RWPE1 (cell line): ENCODE measurements at regions not wholly inside any gene's neighbourhood (a gene's known extent, or its start where the extent isn't known, plus 50 kb on each side); places are given as distances from the start of the nearest gene placed in this dataset.
"Not testable (repeated sequence)": the region's sequence is repeated elsewhere in the genome, so short reads cannot be mapped to it uniquely, and the experiment has no call there.

Source experiments
- CTCF ChIA-PET: fragments of 350-600 bp; sonication (Branson Sonifier 250); formaldehyde crosslinking; extraction: SDS; loops from one replicate; lab custom pipeline; 2021; lab: Yijun Ruan, JAX
- POLR2A ChIA-PET: fragments of 400-600 bp; formaldehyde crosslinking; extraction: SDS; loops from one replicate; lab custom pipeline; 2020; ENCODE audit warnings: antibody characterized with exemption; ENCODE audit not compliant: low non-redundant PET; lab: Yijun Ruan, JAX
- DNase-seq: peaks from one replicate; pipeline ENCODE4 v3.0.0; 2012; ENCODE audit warnings: low spot score
- H3K27ac ChIP-seq: fragments of 450-650 bp; 2 replicates; pipeline ENCODE4 v1.5.1; 2017
- TF ChIP-seq, protein P1 (sequence below): fragments of 450-650 bp; conservative IDR thresholded peaks from 2 replicates; pipeline ENCODE4 v1.5.1; 2017; ENCODE audit warnings: low read depth, mild to moderate bottlenecking

DNA sequence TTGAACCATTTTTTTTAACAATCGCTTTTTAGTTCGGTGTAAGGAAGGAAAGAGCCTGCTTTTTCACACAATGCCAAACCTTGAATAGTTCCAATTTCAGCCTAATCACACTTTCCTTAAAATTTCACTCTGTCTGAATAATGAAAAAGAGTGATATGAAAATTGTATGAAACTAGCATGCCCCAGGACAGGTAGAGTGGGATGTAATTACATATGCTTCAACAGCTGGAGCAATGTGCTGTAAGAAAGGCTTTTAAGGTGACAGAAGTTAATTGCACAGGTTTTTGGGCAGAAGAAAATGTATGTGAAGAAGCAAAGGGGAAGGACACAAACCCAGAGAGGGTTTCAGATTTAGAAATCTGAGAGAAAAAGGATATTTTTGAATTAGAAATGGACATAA is 184.0 kb downstream of the DSC3 start:
- no peak for DNase-seq
- no peak overlapping the region for H3K27ac ChIP-seq
- TF ChIP-seq, protein P1, sequence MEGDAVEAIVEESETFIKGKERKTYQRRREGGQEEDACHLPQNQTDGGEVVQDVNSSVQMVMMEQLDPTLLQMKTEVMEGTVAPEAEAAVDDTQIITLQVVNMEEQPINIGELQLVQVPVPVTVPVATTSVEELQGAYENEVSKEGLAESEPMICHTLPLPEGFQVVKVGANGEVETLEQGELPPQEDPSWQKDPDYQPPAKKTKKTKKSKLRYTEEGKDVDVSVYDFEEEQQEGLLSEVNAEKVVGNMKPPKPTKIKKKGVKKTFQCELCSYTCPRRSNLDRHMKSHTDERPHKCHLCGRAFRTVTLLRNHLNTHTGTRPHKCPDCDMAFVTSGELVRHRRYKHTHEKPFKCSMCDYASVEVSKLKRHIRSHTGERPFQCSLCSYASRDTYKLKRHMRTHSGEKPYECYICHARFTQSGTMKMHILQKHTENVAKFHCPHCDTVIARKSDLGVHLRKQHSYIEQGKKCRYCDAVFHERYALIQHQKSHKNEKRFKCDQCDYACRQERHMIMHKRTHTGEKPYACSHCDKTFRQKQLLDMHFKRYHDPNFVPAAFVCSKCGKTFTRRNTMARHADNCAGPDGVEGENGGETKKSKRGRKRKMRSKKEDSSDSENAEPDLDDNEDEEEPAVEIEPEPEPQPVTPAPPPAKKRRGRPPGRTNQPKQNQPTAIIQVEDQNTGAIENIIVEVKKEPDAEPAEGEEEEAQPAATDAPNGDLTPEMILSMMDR = no peak
- POLR2A ChIA-PET = no interaction called here
- CTCF ChIA-PET = no interaction called here

DNA sequence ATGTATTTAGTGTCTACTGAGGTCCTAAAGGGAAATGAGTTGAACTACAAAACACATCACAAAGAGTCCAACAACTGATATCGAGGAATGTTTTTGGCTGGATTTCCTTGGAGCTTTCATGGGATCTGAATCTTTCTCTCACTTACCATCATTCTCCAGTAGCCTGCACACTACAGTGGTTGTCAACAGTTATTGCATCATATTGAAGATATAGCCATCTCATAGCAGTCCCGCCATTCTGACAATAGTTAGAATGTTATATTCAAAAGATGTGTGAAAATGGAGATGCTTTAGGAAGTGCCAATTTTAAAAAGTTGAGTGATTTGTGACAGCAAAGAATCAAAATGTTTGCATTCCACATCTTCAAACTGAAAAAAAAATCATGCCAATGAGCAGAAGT is 186.8 kb downstream of the DSC3 start:
- CTCF ChIA-PET = no interaction called here
- DNase-seq = no peak
- H3K27ac ChIP-seq = no peak overlapping the region
- TF ChIP-seq, protein P1 = no peak
- POLR2A ChIA-PET = no interaction called here

DNA sequence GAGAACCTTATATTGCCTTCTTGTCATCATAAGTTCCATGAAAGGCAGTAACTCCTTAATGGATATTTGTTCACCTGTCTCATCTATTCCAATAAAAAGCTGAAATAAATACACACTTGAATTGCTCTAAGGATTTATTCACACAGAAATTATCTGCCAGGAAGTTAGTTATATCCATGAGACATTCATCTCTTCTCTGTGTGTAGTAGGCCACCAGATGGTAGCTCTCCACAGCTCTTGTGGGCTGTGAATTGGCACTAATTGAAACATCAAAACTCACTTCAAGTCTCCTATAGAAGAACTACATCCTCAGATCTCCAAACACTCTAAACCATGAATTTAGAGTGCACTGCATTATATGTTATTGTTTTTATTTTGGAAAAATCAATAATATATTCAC is 189.6 kb downstream of the DSC3 start:
- TF ChIP-seq, protein P1 = no peak
- CTCF ChIA-PET = no interaction called here
- no peak for DNase-seq
- H3K27ac ChIP-seq = no peak overlapping the region
- POLR2A ChIA-PET = no interaction called here

DNA sequence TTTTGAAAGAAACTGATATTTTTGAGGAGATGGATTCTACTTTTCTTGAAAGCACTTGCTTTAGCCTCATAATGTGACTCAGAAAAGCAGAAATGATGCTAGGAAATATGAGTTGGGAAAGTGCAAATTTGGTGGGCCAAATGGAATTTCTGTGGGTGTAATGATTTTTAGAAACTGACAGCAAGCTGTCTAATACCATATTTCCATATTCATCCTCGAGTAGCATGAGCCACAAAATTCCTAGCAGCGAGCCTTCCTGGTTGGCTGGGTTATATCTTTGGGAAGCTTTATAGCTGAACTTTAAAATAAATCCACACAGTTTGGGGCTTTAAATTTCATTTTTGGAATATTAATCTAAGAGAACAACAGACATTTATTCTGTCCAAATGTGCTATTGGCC is 190.0 kb downstream of the DSC3 start:
- no peak for DNase-seq
- CTCF ChIA-PET = no interaction called here
- TF ChIP-seq, protein P1 = no peak
- POLR2A ChIA-PET = no interaction called here
- no peak overlapping the region for H3K27ac ChIP-seq

DNA sequence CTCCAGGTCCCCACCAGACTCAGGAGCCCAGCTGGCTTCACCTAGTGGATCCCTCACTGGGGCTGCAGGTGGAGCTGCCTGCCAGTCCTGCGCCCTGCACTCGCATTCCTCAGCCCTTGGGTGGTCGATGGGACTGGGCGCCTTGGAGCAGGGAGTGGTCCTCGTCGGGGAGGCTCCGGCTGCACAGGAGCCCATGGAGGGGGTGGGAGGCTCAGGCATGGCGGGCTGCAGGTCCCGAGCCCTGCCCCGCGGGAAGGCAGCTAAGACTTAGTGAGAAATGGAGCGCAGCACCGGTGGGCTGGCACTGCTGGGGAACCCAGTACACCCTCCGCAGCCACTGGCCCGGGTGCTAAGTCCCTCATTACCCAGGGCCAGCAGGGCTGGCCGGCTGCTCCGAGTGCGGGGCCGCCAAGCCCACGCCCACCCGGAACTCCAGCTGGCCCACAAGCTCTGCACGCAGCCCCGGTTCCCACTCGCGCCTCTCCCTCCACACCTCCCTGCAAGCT is 203.4 kb downstream of the DSC3 start:
- POLR2A ChIA-PET, H3K27ac ChIP-seq, CTCF ChIA-PET, DNase-seq: not testable (repeated sequence)

DNA sequence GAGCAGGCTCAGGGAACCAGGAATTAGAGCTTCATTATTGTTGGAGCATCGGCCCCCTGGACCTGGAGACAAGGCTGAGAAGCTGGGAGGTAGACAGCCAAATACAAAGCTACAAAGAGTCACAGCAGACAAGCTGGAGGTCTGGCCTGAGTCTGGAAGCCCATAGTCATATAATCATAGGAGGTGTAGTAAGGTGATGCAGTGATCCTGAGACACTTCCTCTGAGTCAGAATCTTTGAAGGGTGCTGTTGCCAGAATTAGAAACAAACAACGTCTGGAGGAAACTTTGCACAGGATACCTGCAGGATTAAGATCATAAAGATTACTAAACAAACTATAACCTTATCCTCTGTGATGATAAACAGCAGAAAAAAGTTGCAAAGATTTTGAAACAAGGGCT is 213.8 kb downstream of the DSC3 start:
- TF ChIP-seq, protein P1 = no peak
- ChIA-PET CTCF (interaction anchor here (0.7 kb wide), 1 partner anchor 342 kb away, joined by 3 read pairs; no protein-coding TSS in a partner anchor), POLR2A (no interaction called here)
- DNase-seq = no peak
- H3K27ac ChIP-seq = no peak overlapping the region

DNA sequence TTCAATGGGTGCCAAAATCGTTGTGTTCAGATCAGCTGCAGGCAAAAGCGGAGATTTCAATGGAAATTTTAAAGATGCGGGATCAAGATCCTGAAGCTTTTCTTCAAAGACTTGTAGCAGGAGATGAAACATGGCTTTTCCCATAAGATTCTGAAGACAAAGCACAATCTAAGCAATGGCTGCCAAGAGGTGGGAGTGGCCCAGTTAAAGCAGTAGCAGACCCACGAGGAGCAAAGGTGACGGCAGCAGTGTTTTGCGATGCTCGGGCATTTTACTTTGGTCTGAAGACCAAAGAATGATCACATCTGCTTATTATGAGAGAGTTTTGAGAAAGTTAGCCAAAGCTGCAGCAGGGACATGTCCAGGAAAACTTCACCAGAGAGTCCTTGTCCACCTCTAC is 222.9 kb downstream of the DSC3 start:
- no peak for DNase-seq
- POLR2A ChIA-PET = no interaction called here
- TF ChIP-seq, protein P1 = no peak
- CTCF ChIA-PET = no interaction called here
- H3K27ac ChIP-seq = no peak overlapping the region
